Hepatocyte (in vitro differentiated cells): ENCODE measurements at regions not wholly inside any gene's neighbourhood (a gene's known extent, or its start where the extent isn't known, plus 50 kb on each side); places are given as distances from the start of the nearest gene placed in this dataset.

Experiments used
- CTCF ChIP-seq: fragments of 200-600 bp; sonication (generic); IDR thresholded peaks from 2 replicates; pipeline ENCODE4 v1.5.1; 2016; ENCODE audit warnings: antibody characterized with exemption, mild to moderate bottlenecking; ENCODE audit not compliant: poor library complexity
- EZH2 ChIP-seq: fragments of 200-600 bp; sonication (generic); IDR thresholded peaks from 2 replicates; pipeline ENCODE4 v1.6.1; 2016; ENCODE audit warnings: antibody characterized with exemption, mild to moderate bottlenecking, borderline replicate concordance
- EZH2phosphoT487 ChIP-seq: fragments of 200-600 bp; sonication (generic); IDR thresholded peaks from one replicate; pipeline ENCODE4 v1.6.1; 2018; ENCODE audit warnings: antibody characterized with exemption, mild to moderate bottlenecking, low read depth, moderate library complexity; ENCODE audit not compliant: unreplicated experiment, severe bottlenecking

GRCh38 chr6:21740376-21741124 is 147.0 kb downstream of the SOX4 start:
- no peak for TF ChIP-seq CTCF
- no peak for TF ChIP-seq EZH2
- no peak for TF ChIP-seq EZH2phosphoT487
